MM.1S (cell line): ENCODE measurements at regions not wholly inside any gene's neighbourhood (a gene's known extent, or its start where the extent isn't known, plus 50 kb on each side); places are given as distances from the start of the nearest gene placed in this dataset.

Experiments
- DNase-seq: peaks from one replicate; pipeline ENCODE4 v3.0.0-alpha.2; 2015
- H2AFZ ChIP-seq: fragments of 300-600 bp; sonication (generic); 2 replicates; pipeline ENCODE4 v1.6.0; 2016; ENCODE audit warnings: antibody characterized with exemption, low read length
- H3F3A ChIP-seq: fragments of 300-600 bp; sonication (generic); 2 replicates; pipeline ENCODE4 v1.6.1; 2016; ENCODE audit warnings: mild to moderate bottlenecking, antibody characterized with exemption, low read length, moderate library complexity, mixed read lengths; ENCODE audit not compliant: insufficient read depth
- H3K27ac ChIP-seq: fragments of 300-600 bp; sonication (generic); 2 replicates; pipeline ENCODE4 v1.5.1; 2016; ENCODE audit warnings: mild to moderate bottlenecking, low read length
- H3K27me3 ChIP-seq: fragments of 300-600 bp; sonication (generic); replicated peaks from 2 replicates; pipeline ENCODE4 v1.6.0; 2016; ENCODE audit warnings: low read length; ENCODE audit not compliant: insufficient read depth
- H3K36me3 ChIP-seq: fragments of 300-600 bp; sonication (generic); replicated peaks from 2 replicates; pipeline ENCODE4 v1.6.1; 2016; ENCODE audit warnings: mild to moderate bottlenecking, low read length, mixed read lengths; ENCODE audit not compliant: insufficient read depth
- H3K4me1 ChIP-seq: fragments of 300-600 bp; sonication (generic); 2 replicates; pipeline ENCODE4 v1.6.1; 2016; ENCODE audit warnings: low read length, mixed read lengths
- H3K4me2 ChIP-seq: fragments of 300-600 bp; sonication (generic); 2 replicates; pipeline ENCODE4 v1.6.0; 2016; ENCODE audit warnings: low read depth, low read length
- H3K4me3 ChIP-seq: fragments of 300-600 bp; sonication (generic); 2 replicates; pipeline ENCODE4 v1.5.1; 2016; ENCODE audit warnings: low read length, mixed read lengths
- H3K79me2 ChIP-seq: fragments of 300-600 bp; sonication (generic); 2 replicates; pipeline ENCODE4 v1.6.1; 2016; ENCODE audit warnings: mixed run types, low read length, mixed read lengths
- H3K9ac ChIP-seq: fragments of 300-600 bp; sonication (generic); 2 replicates; pipeline ENCODE4 v1.6.1; 2016; ENCODE audit warnings: low read length, mixed read lengths
- H3K9me2 ChIP-seq: fragments of 300-600 bp; sonication (generic); replicated peaks from 2 replicates; pipeline ENCODE4 v1.6.1; 2016; ENCODE audit warnings: mild to moderate bottlenecking, low read length, mixed read lengths; ENCODE audit not compliant: insufficient read depth
- H3K9me3 ChIP-seq: fragments of 300-600 bp; sonication (generic); replicated peaks from 2 replicates; pipeline ENCODE4 v1.6.1; 2016; ENCODE audit warnings: mild to moderate bottlenecking, low read length, mixed read lengths; ENCODE audit not compliant: insufficient read depth
- H4K20me1 ChIP-seq: fragments of 300-600 bp; sonication (generic); 2 replicates; pipeline ENCODE4 v1.6.1; 2016; ENCODE audit warnings: mild to moderate bottlenecking, low read length, moderate library complexity, mixed read lengths; ENCODE audit not compliant: insufficient read depth
- CTCF ChIP-seq: fragments of 300-600 bp; sonication (generic); IDR thresholded peaks from 2 replicates; pipeline ENCODE4 v1.5.1; 2016; ENCODE audit warnings: antibody characterized with exemption, low read length, mixed read lengths
- EZH2 ChIP-seq: fragments of 300-600 bp; sonication (generic); optimal IDR thresholded peaks from 2 replicates; pipeline ENCODE3; 2017; ENCODE audit warnings: low read depth, mild to moderate bottlenecking, antibody characterized with exemption, low read length, mixed read lengths
- EZH2phosphoT487 ChIP-seq: fragments of 300-600 bp; sonication (generic); IDR thresholded peaks from 2 replicates; pipeline ENCODE4 v1.6.1; 2018; ENCODE audit warnings: antibody characterized with exemption, low read length

- H3K4me3 ChIP-seq: no peak overlapping the region
- TF ChIP-seq EZH2phosphoT487 (no peak), CTCF (no peak), EZH2 (no peak)
- no peaks in the 10 kb centered on the region for H3K79me2 ChIP-seq
- H4K20me1 ChIP-seq: no peaks in the 10 kb centered on the region
- no peak overlapping the region for H3K27ac ChIP-seq
- H3K9me2 ChIP-seq: no peaks in the 10 kb centered on the region
- no peak overlapping the region for H3K9ac ChIP-seq
- no peaks in the 10 kb centered on the region for H3K4me1 ChIP-seq
- no peaks in the 10 kb centered on the region for H3K9me3 ChIP-seq
- no peaks in the 10 kb centered on the region for H3K36me3 ChIP-seq
- no peaks in the 10 kb centered on the region for H3F3A ChIP-seq
- no peak overlapping the region for H2AFZ ChIP-seq
- H3K27me3 ChIP-seq: no peaks in the 10 kb centered on the region
- no peak overlapping the region for H3K4me2 ChIP-seq
- DNase-seq: no peak
These were observed 1513.3 kb downstream of the FAM181B start for GRCh38 chr11:81220146-81220895.

GRCh38 chr11:81219661-81220060, 1514.0 kb downstream of the FAM181B start:
- Histone ChIP-seq H3F3A (no peaks in the 10 kb centered on the region), H3K27me3 (no peaks in the 10 kb centered on the region), H3K79me2 (no peaks in the 10 kb centered on the region), H4K20me1 (no peaks in the 10 kb centered on the region), H3K9me2 (no peaks in the 10 kb centered on the region), H3K36me3 (no peaks in the 10 kb centered on the region), H3K4me2 (no peak overlapping the region), H3K4me3 (no peak overlapping the region), H3K9ac (no peak overlapping the region), H3K4me1 (no peaks in the 10 kb centered on the region), H3K27ac (no peak overlapping the region), H2AFZ (no peak overlapping the region), H3K9me3 (no peaks in the 10 kb centered on the region)
- no peak for TF ChIP-seq CTCF
- no peak for TF ChIP-seq EZH2phosphoT487
- no peak for TF ChIP-seq EZH2
- DNase-seq: no peak

GRCh38 chr11:81218440-81218839, 1515.2 kb downstream of the FAM181B start:
- Histone ChIP-seq H3K27me3 (no peaks in the 10 kb centered on the region), H2AFZ (no peak overlapping the region), H3K4me1 (no peaks in the 10 kb centered on the region), H3K9me2 (no peaks in the 10 kb centered on the region), H3K4me2 (no peak overlapping the region), H3K9ac (no peak overlapping the region), H3K9me3 (no peaks in the 10 kb centered on the region), H3K27ac (no peak overlapping the region), H3F3A (no peaks in the 10 kb centered on the region), H4K20me1 (no peaks in the 10 kb centered on the region), H3K4me3 (no peak overlapping the region), H3K79me2 (no peaks in the 10 kb centered on the region), H3K36me3 (no peaks in the 10 kb centered on the region)
- no peak for DNase-seq
- no peak for TF ChIP-seq EZH2phosphoT487
- no peak for TF ChIP-seq CTCF
- TF ChIP-seq EZH2: no peak
